ENCODE measurements at regions not wholly inside any gene's neighbourhood (a gene's known extent, or its start where the extent isn't known, plus 50 kb on each side); places are given as distances from the start of the nearest gene placed in this dataset.

DNA sequence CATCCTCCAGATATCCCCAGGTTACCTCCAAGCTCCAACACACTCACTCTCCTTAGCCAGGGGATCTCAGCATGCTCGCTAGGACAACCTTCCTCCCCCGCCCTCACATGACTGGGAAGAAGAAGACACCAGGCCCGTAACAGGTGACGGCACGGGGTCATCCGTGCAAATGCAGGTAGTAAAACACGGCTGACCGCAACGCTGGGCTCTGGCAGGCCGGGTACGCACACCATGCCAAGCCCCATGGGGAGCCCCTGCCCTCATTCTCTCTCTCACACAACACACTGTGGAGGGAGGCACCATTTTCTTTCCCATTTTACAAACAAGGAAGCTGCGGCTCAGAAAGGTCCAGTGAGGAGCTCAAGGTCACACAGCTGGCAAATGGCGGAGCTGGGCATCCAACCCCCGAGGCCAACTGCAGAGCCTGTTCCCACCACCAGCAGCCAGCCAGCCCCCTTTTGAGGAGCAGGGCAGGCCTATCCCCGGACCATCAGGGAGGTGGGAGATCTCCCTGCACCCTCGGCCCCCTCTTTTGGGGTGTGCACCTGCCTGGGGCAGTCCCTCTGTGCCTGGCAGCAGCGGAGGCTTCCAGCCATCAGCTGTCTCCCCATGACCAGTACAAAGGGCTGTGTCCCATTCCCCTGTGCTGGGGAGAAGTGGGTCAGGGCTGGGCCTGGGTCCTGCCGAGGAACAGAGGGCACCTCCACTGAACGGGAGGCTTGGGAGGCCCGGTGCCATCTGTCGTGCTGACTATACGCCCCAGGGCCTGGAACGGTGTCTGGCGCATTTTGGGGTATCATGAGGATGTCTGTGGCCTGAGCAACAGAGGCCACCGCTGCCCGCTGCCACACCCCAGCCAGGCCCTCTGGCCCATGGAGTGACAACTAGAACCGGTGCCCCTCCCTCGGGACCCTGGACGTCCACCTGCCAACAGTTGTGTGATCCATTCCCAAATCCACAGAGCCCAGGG lies 280.9 kb downstream of the CTTN start:
- ATAC-seq, result peak; percentile 19; the same call in 1 of the 3 replicates
- Histone ChIP-seq H3K36me3 (replicated peaks in 1 of 2; ENCODE audit: control insufficient read depth in 1 of 2, insufficient read depth in 2 of 2, low read length in 2 of 2) (peaks cover 6 to 12% of the 10 kb centered on the region in 2 experiments; a peak in 3 of 5 replicates), H3K27ac (ENCODE audit: extremely low read length, insufficient read depth, low read length) (no peak overlapping the region), H3K4me1 (ENCODE audit: insufficient read depth, low read length) (no peaks in the 10 kb centered on the region), H3K9me3 (ENCODE audit: low read length) (no peaks in the 10 kb centered on the region), H3K4me3 (replicated peaks in 1 of 3; ENCODE audit: insufficient read depth in 1 of 3, low read depth in 2 of 3, low read length in 3 of 3) (no peak overlapping the region), H2AFZ (ENCODE audit: low read length) (no peak overlapping the region), H3K4me2 (ENCODE audit: low read depth, low read length) (no peak overlapping the region), H3K9ac (ENCODE audit: insufficient read depth, low read depth, low read length) (no peak overlapping the region), H4K20me1 (ENCODE audit: insufficient read depth, low read length) (no peaks in the 10 kb centered on the region), H3K27me3 (ENCODE audit: control insufficient read depth in 1 of 2, insufficient read depth in 2 of 2, low read length in 2 of 2) (no peaks in the 10 kb centered on the region), H3K79me2 (ENCODE audit: insufficient read depth, low read length) (no peaks in the 10 kb centered on the region)
- POLR2A ChIA-PET, result no interaction called here
- intact Hi-C loops (cut with micrococcal nuclease; ENCODE audit: unreplicated experiment) (no loop called here), in situ Hi-C loops (cut with HindIII; ENCODE audit: extremely low pct_ligation_motif_present, low pct_unique_long_range_greater_than_20kb) (no loop called here)
- DNase-seq (ENCODE audit: low spot score), result no peak
- WGBS (ENCODE audit: low lambda C conversion rate), result 96% methylated on average over 15 of the region's 29 CpGs
- BruUV-seq (replicated peaks), result no TSS peak
- no peak for FAIRE-seq
- CTCF ChIA-PET (ENCODE audit: low intra/inter-chr PET ratio, low total read pairs), result no interaction called here
- TF ChIP-seq, protein P1, sequence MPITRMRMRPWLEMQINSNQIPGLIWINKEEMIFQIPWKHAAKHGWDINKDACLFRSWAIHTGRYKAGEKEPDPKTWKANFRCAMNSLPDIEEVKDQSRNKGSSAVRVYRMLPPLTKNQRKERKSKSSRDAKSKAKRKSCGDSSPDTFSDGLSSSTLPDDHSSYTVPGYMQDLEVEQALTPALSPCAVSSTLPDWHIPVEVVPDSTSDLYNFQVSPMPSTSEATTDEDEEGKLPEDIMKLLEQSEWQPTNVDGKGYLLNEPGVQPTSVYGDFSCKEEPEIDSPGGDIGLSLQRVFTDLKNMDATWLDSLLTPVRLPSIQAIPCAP (CRISPR knock-in tag; IDR thresholded peaks at IDR 0.05; ENCODE audit: low read depth), result no peak
- peak; percentile 71; the same call in 1 of the 2 replicates for TF ChIP-seq ZNF768 (CRISPR knock-in tag; IDR thresholded peaks at IDR 0.05)

DNA sequence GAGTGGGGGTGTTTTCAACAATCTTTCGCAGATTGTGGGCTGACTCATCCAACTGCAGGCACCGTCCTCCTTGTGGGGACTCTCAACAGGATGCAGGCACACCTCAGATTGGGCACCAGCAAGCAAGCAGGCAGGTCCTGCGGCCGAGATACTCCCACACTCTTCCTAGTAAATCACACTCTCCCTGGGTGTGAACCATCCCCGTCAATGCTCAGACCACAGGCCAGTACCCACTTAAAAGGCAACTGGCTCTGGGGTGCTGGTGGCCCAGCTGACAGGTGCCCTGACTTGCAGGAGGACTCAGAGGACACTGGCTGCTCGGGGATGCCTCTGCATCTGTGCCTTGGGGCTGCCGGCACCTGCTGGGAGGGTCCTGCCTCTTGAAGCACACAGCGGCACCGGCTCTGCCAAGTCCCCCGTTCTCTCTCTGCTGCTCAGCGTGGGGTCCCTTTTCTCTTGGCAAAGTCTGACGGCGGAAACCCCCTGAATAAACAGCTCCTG lies 282.5 kb downstream of the CTTN start:
- Histone ChIP-seq H3K36me3 (replicated peaks in 1 of 2; ENCODE audit: control insufficient read depth in 1 of 2, insufficient read depth in 2 of 2, low read length in 2 of 2) (peaks cover 6% of the 10 kb centered on the region in 2 experiments; a peak in 4 of 5 replicates), H3K27me3 (ENCODE audit: control insufficient read depth in 1 of 2, insufficient read depth in 2 of 2, low read length in 2 of 2) (no peaks in the 10 kb centered on the region)
- WGBS (ENCODE audit: low lambda C conversion rate), result 89% methylated on average over 11 of the region's 13 CpGs
- TF ChIP-seq NFYB (CRISPR knock-in tag; IDR thresholded peaks at IDR 0.05) (no peak), ZNF510 (CRISPR knock-in tag; IDR thresholded peaks at IDR 0.05; ENCODE audit: low read depth) (no peak), SMARCE1 (IDR thresholded peaks at IDR 0.05; ENCODE audit: borderline replicate concordance) (no peak), SRF (IDR thresholded peaks at IDR 0.05; ENCODE audit: low read depth, low read length) (no peak), ZNF138 (CRISPR knock-in tag; IDR thresholded peaks at IDR 0.05; ENCODE audit: low read depth) (no peak)
- TF ChIP-seq, protein P2, sequence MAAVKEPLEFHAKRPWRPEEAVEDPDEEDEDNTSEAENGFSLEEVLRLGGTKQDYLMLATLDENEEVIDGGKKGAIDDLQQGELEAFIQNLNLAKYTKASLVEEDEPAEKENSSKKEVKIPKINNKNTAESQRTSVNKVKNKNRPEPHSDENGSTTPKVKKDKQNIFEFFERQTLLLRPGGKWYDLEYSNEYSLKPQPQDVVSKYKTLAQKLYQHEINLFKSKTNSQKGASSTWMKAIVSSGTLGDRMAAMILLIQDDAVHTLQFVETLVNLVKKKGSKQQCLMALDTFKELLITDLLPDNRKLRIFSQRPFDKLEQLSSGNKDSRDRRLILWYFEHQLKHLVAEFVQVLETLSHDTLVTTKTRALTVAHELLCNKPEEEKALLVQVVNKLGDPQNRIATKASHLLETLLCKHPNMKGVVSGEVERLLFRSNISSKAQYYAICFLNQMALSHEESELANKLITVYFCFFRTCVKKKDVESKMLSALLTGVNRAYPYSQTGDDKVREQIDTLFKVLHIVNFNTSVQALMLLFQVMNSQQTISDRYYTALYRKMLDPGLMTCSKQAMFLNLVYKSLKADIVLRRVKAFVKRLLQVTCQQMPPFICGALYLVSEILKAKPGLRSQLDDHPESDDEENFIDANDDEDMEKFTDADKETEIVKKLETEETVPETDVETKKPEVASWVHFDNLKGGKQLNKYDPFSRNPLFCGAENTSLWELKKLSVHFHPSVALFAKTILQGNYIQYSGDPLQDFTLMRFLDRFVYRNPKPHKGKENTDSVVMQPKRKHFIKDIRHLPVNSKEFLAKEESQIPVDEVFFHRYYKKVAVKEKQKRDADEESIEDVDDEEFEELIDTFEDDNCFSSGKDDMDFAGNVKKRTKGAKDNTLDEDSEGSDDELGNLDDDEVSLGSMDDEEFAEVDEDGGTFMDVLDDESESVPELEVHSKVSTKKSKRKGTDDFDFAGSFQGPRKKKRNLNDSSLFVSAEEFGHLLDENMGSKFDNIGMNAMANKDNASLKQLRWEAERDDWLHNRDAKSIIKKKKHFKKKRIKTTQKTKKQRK (IDR thresholded peaks at IDR 0.05; ENCODE audit: low read length), result no peak

More for the DNA sequence above, 282.5 kb downstream of the CTTN start:
- Histone ChIP-seq H2AFZ (ENCODE audit: low read length) (no peak overlapping the region), H3K4me2 (ENCODE audit: low read depth, low read length) (no peak overlapping the region), H3K9ac (ENCODE audit: insufficient read depth, low read depth, low read length) (no peak overlapping the region), H3K27ac (ENCODE audit: extremely low read length, insufficient read depth, low read length) (no peak overlapping the region), H4K20me1 (ENCODE audit: insufficient read depth, low read length) (no peaks in the 10 kb centered on the region), H3K9me3 (ENCODE audit: low read length) (no peaks in the 10 kb centered on the region), H3K79me2 (ENCODE audit: insufficient read depth, low read length) (no peaks in the 10 kb centered on the region), H3K4me1 (ENCODE audit: insufficient read depth, low read length) (no peaks in the 10 kb centered on the region), H3K4me3 (replicated peaks in 1 of 3; ENCODE audit: insufficient read depth in 1 of 3, low read depth in 2 of 3, low read length in 3 of 3) (no peak overlapping the region)
- ATAC-seq (no peak), FAIRE-seq (no peak), DNase-seq (ENCODE audit: low spot score) (no peak)
- CTCF ChIA-PET (ENCODE audit: low intra/inter-chr PET ratio, low total read pairs), result no interaction called here
- POLR2A ChIA-PET, result no interaction called here
- in situ Hi-C loops (cut with HindIII; ENCODE audit: extremely low pct_ligation_motif_present, low pct_unique_long_range_greater_than_20kb) (no loop called here), intact Hi-C loops (cut with micrococcal nuclease; ENCODE audit: unreplicated experiment) (no loop called here)
- no TSS peak for BruUV-seq (replicated peaks)
